SKM-1 treated with dmso at 0.1 percent for 144 hours (cell line): ENCODE measurements at regions not wholly inside any gene's neighbourhood (a gene's known extent, or its start where the extent isn't known, plus 50 kb on each side); places are given as distances from the start of the nearest gene placed in this dataset.
"Not testable (repeated sequence)": the region's sequence is repeated elsewhere in the genome, so short reads cannot be mapped to it uniquely, and the experiment has no call there.

Experiments
- DNase-seq: peaks from one replicate; lab custom pipeline; 2025; ENCODE audit not compliant: unreplicated experiment; lab: John Stamatoyannopoulos, UW

DNA sequence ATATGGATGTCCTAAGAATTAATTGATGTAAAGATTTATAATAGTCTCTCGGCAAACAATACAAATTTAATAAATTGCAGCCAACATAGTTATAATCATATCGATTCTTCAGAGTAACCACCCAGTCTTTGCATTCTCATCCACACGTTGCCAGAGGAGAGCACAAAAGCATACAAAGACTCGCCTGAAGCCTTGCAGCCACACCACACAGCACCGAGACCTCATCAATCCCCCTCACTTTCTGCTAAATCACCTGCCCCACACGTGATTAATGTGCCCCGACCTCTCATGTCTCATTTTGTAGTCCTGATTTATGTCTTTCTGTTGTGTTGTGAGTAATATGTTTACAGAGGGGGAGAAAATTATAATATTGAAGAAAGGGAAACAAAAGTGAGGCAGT, 510.4 kb downstream of the TRIML1 start:
- DNase-seq: no peak

DNA sequence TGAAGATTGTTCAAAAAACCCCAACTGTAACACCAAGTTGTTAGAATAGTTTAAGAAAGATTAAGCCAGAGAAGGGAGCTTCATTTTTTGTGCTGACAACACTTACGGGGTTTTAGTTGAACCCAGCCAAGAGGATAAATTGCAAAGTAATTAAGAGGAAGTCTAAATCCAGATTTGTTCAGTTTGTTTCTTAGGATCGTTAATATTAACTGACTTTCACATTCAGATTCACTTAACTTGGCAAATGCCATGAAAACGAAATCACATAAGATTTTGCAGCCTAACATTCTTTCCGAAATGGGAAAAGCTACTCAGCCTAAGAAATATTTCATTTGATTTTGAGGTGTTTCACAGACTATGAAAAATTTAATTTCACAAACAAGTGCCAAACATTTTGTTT, 511.3 kb downstream of the TRIML1 start:
- no peak for DNase-seq

DNA sequence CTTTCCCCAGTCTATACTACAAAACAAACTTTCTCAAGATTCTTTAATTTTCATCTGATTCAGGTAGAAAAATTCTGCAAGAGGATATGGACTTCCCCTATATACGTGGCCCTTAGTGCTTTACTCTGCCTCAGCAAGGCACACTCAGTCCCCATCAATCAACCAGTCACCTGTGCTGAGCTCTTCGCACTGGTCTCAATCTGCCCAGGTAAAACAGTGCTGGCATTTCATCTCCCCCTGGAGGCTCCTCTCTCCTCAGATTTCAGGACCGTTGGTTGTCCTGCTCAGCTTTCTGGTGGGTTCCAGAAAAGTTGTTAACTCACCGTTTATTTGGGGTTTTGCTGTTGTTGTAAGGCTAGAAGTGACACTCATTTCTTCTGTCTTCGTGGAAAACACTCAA, 518.1 kb downstream of the TRIML1 start:
- DNase-seq: no peak

DNA sequence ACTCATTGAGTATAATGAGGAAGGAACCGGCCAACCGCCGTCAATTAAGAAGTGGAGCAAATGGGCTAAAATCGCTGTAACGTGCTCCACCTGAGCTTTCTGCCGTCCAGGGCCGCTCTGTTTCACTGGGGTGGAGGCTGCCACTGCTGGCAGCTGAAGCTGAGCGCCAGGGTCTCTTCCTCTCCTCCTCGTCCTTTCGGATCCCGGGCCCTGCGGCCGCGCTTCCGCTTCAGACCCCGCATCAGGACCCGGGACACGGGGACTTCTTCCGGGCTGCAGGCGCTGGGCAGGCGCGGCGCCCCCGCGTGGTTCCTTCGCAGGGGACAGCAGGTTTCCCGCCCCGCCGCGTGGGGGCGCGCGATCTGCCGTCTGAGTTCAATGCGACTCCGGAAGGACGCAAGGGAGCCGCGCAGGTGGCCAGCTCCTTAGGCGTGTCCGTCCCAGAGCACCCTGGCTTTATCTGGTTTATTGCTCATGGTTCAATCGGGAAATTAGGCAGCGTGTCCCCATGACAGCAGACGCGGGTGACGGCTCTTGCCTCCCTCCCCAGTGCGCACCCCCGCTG, 519.8 kb downstream of the TRIML1 start:
- DNase-seq: no peak

DNA sequence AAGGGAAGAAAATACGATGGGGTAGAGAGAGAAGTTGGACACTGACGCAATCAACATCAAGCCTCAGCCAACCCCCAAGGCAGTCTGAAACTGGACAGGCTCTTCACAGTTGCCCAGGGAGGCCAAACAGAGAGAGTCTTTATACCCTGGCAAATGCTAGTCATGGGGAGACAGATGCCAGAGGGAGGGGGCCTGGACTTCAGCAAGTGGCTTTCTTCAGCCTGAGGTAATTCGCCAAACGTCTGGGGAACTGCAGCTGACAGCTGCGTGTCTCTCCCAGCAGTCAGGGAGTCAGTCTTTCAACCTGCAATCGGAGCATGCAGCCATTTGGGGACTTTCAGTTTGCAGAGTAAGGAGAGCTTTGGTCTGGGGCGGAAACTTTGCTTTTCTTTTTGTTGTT, 521.6 kb downstream of the TRIML1 start:
- no peak for DNase-seq

DNA sequence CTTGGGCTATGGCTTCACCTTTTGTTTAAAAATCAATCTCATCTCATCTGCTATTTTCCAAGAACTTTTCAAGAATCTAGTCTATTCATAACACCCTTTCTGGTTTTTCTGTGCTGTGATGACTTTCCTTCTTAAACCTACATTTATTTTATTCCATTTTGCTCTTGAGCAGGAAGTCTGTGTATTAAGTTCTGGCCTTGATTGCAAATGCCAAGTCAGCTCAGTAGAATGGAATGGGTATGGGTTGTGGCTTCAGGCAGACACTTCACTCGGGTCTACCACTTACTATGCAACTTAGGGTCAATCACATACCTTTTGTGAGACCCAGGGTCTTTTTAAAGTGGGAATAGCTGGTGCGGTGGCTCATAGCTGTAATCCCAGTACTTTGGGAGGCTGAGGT, 522.3 kb downstream of the TRIML1 start:
- DNase-seq: no peak

DNA sequence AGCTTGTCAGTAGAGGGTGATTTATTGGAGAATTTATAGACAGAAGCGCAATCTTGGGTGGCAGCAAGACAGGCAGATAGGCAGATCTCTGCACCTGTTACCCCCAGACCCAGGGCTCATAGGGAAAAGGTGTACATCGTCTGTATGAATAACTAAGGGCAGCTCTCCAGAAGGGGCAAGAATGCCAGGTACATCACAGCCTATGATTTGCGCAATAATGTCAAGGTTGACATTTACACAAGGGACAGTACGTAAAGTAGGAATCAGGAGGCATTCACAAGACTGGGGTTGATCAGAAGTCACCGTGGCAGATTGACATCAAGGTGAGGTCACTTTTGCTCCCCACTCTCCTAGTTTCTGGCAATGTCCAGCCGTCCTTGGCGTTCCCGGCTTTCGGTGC, 524.1 kb downstream of the TRIML1 start:
- no peak for DNase-seq

DNA sequence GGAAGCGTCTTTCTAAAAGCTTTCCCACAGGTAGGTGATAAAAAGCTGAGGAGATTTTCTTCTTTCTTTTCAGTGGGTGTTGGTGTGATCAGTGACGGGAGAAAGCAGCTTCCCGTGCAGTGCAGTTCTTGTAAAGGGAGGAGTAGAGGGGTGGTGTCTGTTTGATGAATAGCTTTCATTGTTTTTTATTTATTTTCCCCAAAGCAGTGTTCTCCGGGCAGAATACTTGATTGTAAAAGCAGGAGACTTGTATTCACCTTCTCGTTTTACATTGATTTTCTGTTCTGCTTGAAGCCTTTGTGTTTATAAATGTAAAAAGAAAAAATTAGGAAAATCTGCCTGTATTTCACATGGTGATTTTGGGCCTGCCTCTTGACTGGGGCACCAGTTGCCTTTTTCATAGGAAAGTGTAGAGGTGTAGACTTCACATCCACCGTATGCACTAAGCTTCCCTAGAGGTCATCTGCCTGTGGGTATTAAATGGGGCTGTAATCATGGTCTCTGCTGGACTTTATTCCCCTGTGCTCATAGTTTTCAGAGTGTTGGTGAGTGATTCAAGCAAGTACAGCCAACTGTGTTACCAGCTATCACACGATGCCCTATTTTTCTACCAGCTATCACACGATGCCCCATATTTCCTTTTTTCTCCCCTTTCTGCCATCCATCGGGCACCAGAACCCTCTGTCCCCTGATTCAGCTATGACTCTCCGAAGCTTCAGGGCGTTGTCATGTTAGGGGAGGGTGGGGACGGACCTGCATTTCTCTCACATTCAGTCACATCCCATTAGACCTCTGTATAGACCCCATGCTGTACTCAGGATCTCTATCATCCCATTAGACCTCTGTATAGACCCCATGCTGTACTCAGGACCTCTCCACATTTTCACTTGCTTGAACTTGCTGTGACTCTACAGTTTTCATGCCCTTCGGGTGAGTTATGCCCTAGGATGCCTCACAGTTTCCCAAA, 526.5 kb downstream of the TRIML1 start:
- no peak for DNase-seq

DNA sequence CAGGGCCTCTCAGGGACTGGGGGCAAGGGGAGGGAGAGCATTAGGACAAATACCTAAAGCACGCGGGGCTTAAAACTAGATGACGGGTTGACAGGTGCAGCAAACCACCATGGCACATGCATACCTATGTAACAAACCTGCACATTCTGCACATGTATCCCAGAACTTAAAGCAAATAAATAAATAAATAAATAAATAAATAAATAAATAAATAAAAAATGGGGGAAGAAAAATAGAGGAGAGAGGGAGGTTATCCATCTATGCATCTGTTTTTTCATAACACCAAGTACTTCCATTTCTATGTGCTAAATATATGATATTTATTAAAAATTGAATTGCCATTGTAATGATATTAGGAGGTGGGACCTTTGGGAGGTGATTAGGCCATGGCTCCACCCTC, 539.5 kb downstream of the TRIML1 start:
- not testable (repeated sequence) for DNase-seq

DNA sequence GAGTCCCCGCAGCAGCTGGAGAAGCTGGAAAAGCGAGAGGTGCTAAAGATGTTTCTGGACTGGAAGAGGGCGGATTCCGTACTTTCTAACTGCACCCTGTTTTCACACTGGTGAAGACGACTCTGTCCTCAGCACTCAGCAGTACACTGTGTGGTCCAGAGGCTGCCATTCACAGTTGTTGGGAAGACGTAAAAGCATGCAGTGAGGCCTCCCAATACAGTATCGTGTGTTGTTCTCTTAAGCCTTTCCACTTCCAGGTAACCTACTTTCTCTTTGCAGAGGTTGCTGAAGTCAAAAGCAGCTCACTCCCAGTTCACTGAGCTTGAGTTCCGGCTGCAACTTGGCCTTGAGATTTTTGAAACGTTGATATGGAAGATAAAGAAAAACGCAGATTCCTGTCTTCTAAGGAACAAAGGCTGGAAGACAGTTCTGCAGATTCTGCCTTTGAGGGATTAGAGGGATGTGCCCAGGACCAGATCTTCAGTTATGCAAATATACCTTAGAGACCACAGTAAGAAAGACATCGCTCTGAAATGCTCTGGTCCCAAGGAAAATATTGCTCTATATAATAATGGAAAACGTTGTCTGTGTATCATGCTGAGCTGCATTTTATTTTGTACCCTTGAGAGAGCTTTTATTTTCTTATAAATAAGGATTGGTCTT, 540.9 kb downstream of the TRIML1 start:
- no peak for DNase-seq

DNA sequence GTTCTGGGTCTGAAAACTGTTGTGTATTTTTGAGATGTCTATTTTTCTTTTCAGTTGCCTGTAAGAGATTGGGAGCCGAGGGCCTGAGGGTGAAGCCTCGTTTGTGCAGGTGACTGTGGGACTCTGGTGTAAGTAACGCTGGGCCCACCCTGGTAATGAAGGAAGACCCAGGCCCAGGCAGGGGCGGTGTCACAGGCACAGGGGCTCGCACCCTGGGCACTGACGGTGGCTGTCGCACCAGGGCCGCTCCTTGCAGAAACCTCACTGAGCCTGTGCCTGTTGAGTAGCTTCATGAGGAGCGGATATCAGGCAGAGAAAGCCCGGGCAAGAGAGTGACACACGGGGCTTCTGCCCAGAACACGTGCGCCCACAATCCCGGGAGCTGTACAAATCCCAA, 541.4 kb downstream of the TRIML1 start:
- DNase-seq: no peak

DNA sequence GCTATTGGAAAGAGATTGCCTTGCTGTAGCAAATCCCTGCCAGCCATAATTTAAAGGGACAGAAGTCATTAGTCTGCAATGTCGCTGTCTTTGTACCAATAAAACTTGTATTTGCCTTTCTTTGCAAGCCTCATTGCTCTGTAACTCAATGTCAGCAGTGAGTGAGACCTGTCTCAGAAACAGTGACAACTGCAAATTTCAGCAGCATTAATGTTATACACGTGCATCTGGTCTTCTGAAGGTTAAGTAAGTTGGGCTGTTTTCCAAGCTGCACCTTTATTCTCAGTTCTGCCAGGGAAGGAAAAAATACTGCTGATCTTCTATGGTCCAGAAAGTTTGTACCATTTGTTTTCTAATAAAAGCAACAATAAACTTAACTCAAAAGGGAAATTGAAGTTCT, 543.1 kb downstream of the TRIML1 start:
- no peak for DNase-seq

DNA sequence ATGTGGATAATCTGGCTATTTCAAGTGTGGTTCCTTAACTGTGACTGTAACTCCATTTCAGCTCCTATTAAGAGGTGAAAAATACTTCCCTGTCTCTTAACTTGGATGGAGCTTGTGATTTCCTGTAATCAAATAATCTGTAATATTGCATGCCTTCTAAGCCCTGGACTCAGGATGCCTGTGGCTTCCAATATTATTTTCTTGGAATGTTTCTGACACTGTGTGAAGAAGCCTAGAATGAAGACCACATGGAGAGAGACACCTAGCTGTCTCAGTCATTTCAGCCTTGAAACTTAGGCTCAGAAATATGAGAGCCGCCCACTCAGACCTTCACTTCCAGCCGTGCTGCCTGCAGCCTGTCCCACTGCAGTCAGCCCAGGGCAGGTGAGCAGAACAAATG, 544.3 kb downstream of the TRIML1 start:
- DNase-seq: no peak

DNA sequence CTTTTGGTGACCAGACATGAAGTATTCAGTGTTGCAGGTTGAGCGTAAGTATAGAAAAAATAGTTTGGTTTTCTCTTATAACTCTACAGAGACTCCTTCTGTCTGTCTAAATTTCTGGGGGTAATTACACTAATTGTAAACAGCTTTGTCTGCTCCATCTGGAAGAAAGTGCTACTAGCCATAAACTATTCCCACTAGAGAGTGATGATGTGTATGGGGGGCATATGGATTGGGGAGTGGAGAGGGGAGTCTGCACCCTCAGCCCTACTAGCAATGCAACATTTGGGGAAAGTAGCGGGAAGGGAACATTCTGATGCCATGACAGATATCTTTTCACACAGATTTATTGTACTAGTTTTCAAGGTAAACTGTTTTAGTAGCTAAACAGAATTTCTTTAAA, 549.7 kb downstream of the TRIML1 start:
- no peak for DNase-seq

DNA sequence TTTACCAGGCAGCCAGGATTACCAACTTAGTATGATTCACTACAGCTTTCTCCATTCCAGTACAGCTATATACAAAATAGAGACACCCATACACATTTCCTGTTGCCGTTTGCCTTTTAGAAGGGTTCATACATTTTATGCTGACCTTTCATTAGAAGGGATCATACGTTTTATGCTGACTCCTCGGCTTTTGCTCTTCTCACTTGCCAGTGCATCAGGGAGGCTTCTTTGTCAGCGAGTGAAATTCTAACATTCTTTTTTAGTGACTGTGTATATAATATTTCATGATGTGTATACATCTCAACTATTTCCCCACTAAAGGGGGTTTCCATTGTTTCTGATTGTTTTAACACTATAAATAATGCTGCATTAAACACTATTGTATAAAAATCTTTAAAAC, 552.6 kb downstream of the TRIML1 start:
- no peak for DNase-seq

DNA sequence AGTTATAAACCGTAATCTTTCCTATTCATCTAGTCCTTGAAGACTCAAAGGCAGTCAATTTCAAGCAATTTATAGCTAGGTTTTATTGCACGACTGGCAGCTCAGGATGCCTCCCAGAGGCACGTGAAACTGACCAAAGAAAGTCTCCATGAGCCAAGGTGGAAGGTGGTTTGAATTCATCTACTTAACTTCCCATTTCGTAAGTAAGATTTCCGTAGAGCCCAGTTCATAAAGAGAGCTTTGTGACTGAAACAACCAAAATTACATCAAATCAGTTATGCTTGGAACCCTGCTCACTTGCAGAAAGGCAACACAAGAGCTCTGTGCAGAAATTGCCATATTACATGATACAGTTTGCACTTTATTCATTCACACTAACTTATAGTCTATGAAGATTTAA, 556.0 kb downstream of the TRIML1 start:
- DNase-seq: no peak

DNA sequence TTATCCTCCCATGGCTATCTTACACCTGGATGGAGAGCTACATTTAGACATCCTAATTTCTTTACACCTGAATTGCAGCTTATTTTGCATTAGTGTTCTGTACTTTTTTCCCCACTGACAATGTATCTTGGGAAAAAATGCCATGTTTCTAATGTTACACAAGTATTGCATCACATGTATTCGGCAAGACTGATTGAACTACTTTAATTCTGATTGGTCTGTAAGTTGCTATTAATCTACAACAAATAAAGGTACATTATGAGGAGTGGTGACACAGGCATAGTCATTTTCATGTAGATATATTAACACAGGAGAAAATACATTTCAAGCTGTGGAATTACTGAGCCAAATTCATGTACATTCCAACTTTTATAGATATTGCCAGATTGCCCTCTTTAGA, 558.0 kb downstream of the TRIML1 start:
- no peak for DNase-seq

DNA sequence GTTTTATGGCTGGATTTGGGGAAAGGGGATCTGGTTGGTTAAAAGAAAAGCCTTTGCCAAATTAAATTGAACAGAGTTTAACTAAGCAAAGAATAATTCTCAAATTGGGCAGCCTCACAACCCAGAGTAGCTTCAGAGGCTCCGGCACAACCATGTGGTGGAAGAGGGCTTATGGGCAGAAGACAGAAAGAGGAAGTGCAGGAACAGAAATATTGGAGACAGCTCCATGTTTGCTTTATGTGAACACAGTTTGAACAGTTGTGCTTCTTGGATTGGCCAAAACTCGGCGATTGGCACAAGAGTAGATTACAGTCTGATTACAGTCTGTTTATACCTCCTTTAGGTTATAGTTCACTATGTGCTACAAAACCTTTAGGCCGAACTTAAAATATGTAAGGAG, 562.7 kb downstream of the TRIML1 start:
- no peak for DNase-seq

DNA sequence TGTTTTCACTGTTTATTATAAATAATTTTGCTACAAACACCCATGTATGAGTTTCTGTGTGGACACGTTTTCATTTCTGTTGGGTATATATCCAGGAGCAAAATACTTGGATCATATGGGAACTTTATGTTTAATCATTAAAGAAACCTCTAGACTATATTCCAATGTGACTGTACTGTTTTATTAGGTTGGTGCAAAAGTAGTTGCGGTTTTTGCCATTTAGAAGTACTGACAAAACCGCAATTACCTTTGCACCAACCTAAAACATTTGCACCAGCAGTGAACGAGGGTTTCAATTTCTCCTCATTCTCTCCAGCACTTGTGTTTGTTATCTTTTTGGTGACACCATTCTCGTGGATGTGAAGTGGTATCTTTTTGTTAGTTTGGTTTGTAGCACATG, 565.0 kb downstream of the TRIML1 start:
- DNase-seq: no peak

DNA sequence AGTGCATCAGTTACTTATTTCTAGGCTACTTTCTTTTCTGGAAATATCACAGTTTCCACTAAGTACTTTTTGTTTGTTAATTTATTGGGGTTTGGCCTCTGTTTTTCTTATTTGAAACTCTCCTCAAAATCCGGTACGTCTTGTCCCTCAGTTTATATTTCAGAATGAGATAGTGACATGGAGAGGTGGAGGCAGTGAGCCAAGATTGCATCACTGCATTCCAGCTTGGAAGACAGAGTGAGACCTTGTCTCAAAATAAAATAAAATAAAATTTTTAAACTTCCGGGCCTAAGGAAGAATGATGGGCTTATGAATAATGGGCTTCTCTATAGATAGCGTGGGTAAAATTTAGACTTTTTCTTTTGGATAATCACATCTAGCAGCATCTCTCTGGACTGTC, 567.8 kb downstream of the TRIML1 start:
- DNase-seq: no peak

DNA sequence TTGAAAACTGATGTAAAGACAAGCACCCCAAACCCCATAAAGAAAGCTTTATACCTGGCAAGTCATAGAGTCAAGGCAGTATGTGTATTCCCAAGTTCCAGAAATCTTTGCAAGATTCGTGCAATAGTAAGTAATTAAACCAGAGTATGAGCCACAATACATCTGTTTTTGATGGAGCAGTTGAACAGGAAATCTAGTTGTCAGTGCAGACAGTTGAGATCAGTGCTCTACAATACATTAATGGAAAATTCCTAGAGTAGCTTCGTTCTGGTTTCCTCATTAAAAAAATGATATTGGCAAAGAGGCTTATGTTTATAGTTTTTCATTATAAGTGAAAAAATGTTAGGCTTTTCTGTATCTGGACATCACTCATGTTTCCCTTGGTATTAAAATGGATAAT, 575.3 kb downstream of the TRIML1 start:
- no peak for DNase-seq

DNA sequence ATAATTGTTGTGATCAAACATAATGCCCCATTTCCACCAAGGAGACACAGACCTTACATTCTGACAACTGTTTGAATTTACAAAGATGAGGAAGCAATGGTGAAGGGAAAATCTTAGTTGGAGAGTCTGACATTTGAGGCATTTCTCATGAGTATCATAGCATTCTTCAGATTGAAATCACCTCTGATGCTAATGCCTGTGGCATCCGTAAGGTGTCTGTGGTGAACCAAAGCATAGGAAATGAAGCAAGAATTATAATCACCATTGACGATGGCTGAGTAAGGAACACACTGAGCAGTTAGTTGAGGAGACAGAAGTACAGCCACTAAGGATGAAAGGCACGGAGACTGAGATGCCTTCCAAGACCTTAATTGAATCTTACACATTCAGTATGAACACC, 575.7 kb downstream of the TRIML1 start:
- no peak for DNase-seq
